WTC11 (cell line): ENCODE measurements at regions not wholly inside any gene's neighbourhood (a gene's known extent, or its start where the extent isn't known, plus 50 kb on each side); places are given as distances from the start of the nearest gene placed in this dataset.

Experiments used
- ATAC-seq: fragments of 200-7000 bp; cut with Tn5 transposase; 2 replicates; pipeline ENCODE4 v1.10.0; 2021; ENCODE audit warnings: mild to moderate bottlenecking, moderate library complexity
- CTCF ChIA-PET: fragments of 300-600 bp; sonication (Branson Sonifier 250); formaldehyde crosslinking; loops from one replicate; lab custom pipeline; 2021; ENCODE audit warnings: antibody characterized with exemption; lab: Charles Lee
- POLR2A ChIA-PET: fragments of 350-600 bp; sonication (Branson Sonifier 250); formaldehyde crosslinking; loops from one replicate; lab custom pipeline; 2021; ENCODE audit warnings: antibody characterized with exemption; lab: Charles Lee
- DNase-seq: peaks from one replicate; pipeline ENCODE4 v3.0.0; 2021; ENCODE audit warnings: low spot score
- H3K27ac Mint-ChIP-seq: 2 replicates; pipeline ENCODE4 v1.8.0; 2021; ENCODE audit warnings: mixed read lengths
- H3K27me3 Mint-ChIP-seq: 2 replicates; pipeline ENCODE4 v1.8.0; 2021; ENCODE audit warnings: low read depth, mild to moderate bottlenecking, moderate library complexity, mixed read lengths
- H3K36me3 Mint-ChIP-seq: 2 replicates; pipeline ENCODE4 v1.8.0; 2021; ENCODE audit warnings: mixed read lengths
- H3K4me1 Mint-ChIP-seq: 2 replicates; pipeline ENCODE4 v1.8.0; 2022; ENCODE audit warnings: mixed read lengths
- H3K4me3 Mint-ChIP-seq: 2 replicates; pipeline ENCODE4 v1.8.0; 2021; ENCODE audit warnings: mild to moderate bottlenecking, moderate library complexity, mixed read lengths
- H3K9me3 Mint-ChIP-seq: 2 replicates; pipeline ENCODE4 v1.8.0; 2021; ENCODE audit warnings: mixed read lengths
- ARID4B ChIP-seq: sonication (generic); formaldehyde crosslinking; IDR thresholded peaks from 2 replicates; pipeline ENCODE4 v1.8.0; 2023; ENCODE audit warnings: missing genetic modification reagents, mild to moderate bottlenecking, borderline replicate concordance
- ATF3 ChIP-seq: sonication (generic); formaldehyde crosslinking; conservative IDR thresholded peaks from 2 replicates; pipeline ENCODE4 v1.8.1; 2022; ENCODE audit warnings: mild to moderate bottlenecking, missing genetic modification reagents
- CREB1 ChIP-seq: sonication (generic); formaldehyde crosslinking; IDR thresholded peaks from 2 replicates; pipeline ENCODE4 v1.8.0; 2023; ENCODE audit warnings: mild to moderate bottlenecking, missing genetic modification reagents
- FOXP4 ChIP-seq: sonication (generic); formaldehyde crosslinking; IDR thresholded peaks from 2 replicates; pipeline ENCODE4 v1.8.0; 2022; ENCODE audit warnings: mild to moderate bottlenecking, missing genetic modification reagents
- NR1H2 ChIP-seq: sonication (generic); formaldehyde crosslinking; IDR thresholded peaks from 2 replicates; pipeline ENCODE4 v1.9.0; 2021; ENCODE audit warnings: mild to moderate bottlenecking, moderate library complexity, missing genetic modification reagents
- SP1 ChIP-seq: sonication (generic); formaldehyde crosslinking; conservative IDR thresholded peaks from 2 replicates; pipeline ENCODE4 v1.8.1; 2022; ENCODE audit warnings: missing genetic modification reagents
- STAT6 ChIP-seq: sonication (generic); formaldehyde crosslinking; conservative IDR thresholded peaks from 2 replicates; pipeline ENCODE4 v1.8.1; 2023; ENCODE audit warnings: mild to moderate bottlenecking, low read depth, missing genetic modification reagents, moderate library complexity
- ZBTB21 ChIP-seq: sonication (generic); formaldehyde crosslinking; IDR thresholded peaks from 2 replicates; pipeline ENCODE4 v1.8.1; 2023; ENCODE audit warnings: mild to moderate bottlenecking, missing genetic modification reagents, borderline replicate concordance
- ZNF138 ChIP-seq: sonication (generic); formaldehyde crosslinking; conservative IDR thresholded peaks from 2 replicates; pipeline ENCODE4 v1.8.1; 2022; ENCODE audit warnings: mild to moderate bottlenecking, moderate library complexity, missing genetic modification reagents
- ZNF232 ChIP-seq: sonication (generic); formaldehyde crosslinking; IDR thresholded peaks from 2 replicates; pipeline ENCODE4 v1.8.0; 2022; ENCODE audit warnings: mild to moderate bottlenecking, missing genetic modification reagents
- ZNF263 ChIP-seq: sonication (generic); formaldehyde crosslinking; IDR thresholded peaks from 2 replicates; pipeline ENCODE4 v1.8.1; 2022; ENCODE audit warnings: low read depth, mild to moderate bottlenecking, moderate library complexity, missing genetic modification reagents
- ZNF532 ChIP-seq: fragments of 250-450 bp; sonication (Bioruptor Pico); IDR thresholded peaks from 2 replicates; pipeline ENCODE4 v1.9.0; 2021; ENCODE audit warnings: mild to moderate bottlenecking, borderline replicate concordance
- TF ChIP-seq, protein P1 (sequence below): sonication (generic); formaldehyde crosslinking; IDR thresholded peaks from 2 replicates; pipeline ENCODE4 v1.8.0; 2023; ENCODE audit warnings: missing genetic modification reagents
- TF ChIP-seq, protein P2 (sequence below): sonication (generic); formaldehyde crosslinking; IDR thresholded peaks from 2 replicates; pipeline ENCODE4 v1.8.1; 2023; ENCODE audit warnings: mild to moderate bottlenecking, missing genetic modification reagents, borderline replicate concordance
- TF ChIP-seq, protein P3 (sequence below): sonication (generic); formaldehyde crosslinking; IDR thresholded peaks from 2 replicates; pipeline ENCODE4 v1.8.1; 2022; ENCODE audit warnings: mild to moderate bottlenecking, moderate library complexity, missing genetic modification reagents

DNA sequence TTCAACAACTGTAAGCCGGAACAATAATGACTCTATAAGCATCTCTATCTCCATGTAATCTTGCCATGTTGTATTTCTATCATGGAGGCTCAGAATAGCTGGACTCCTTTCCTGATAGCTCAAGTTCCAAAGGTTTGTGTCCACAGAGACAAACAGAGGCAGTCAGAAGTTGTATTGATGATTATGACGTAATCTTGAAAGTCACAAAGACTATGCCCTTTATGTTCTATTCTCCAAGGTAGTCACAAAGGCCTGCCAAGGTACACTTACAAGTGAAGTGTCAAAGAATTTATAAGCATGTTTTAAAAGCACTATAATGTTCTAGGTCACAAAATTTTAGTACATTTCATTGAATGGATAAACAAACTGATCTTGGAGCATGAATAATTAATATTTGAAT, 542.2 kb downstream of the CDH11 start:
- no peaks in the 10 kb centered on the region for H3K27me3 Mint-ChIP-seq
- TF ChIP-seq FOXP4 (CRISPR knock-in tag), result no peak
- TF ChIP-seq ZBTB21 (CRISPR knock-in tag), result no peak
- no peak for TF ChIP-seq STAT6
- TF ChIP-seq, protein P1, sequence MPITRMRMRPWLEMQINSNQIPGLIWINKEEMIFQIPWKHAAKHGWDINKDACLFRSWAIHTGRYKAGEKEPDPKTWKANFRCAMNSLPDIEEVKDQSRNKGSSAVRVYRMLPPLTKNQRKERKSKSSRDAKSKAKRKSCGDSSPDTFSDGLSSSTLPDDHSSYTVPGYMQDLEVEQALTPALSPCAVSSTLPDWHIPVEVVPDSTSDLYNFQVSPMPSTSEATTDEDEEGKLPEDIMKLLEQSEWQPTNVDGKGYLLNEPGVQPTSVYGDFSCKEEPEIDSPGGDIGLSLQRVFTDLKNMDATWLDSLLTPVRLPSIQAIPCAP (CRISPR knock-in tag), result no peak
- TF ChIP-seq ATF3 (CRISPR knock-in tag), result no peak
- TF ChIP-seq CREB1 (CRISPR knock-in tag), result no peak
- TF ChIP-seq ZNF532 (CRISPR knock-in tag), result no peak
- no peak for TF ChIP-seq ZNF232 (CRISPR knock-in tag)
- TF ChIP-seq, protein P2, sequence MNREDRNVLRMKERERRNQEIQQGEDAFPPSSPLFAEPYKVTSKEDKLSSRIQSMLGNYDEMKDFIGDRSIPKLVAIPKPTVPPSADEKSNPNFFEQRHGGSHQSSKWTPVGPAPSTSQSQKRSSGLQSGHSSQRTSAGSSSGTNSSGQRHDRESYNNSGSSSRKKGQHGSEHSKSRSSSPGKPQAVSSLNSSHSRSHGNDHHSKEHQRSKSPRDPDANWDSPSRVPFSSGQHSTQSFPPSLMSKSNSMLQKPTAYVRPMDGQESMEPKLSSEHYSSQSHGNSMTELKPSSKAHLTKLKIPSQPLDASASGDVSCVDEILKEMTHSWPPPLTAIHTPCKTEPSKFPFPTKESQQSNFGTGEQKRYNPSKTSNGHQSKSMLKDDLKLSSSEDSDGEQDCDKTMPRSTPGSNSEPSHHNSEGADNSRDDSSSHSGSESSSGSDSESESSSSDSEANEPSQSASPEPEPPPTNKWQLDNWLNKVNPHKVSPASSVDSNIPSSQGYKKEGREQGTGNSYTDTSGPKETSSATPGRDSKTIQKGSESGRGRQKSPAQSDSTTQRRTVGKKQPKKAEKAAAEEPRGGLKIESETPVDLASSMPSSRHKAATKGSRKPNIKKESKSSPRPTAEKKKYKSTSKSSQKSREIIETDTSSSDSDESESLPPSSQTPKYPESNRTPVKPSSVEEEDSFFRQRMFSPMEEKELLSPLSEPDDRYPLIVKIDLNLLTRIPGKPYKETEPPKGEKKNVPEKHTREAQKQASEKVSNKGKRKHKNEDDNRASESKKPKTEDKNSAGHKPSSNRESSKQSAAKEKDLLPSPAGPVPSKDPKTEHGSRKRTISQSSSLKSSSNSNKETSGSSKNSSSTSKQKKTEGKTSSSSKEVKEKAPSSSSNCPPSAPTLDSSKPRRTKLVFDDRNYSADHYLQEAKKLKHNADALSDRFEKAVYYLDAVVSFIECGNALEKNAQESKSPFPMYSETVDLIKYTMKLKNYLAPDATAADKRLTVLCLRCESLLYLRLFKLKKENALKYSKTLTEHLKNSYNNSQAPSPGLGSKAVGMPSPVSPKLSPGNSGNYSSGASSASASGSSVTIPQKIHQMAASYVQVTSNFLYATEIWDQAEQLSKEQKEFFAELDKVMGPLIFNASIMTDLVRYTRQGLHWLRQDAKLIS, result no peak
- no peak for TF ChIP-seq NR1H2 (CRISPR knock-in tag)
- ATAC-seq, result no peak
- POLR2A ChIA-PET, result no interaction called here
- H3K4me3 Mint-ChIP-seq, result no peak overlapping the region
- no peak for DNase-seq
- peaks cover 26% of the 10 kb centered on the region for H3K4me1 Mint-ChIP-seq
- CTCF ChIA-PET, result no interaction called here
- H3K9me3 Mint-ChIP-seq, result peaks cover 6% of the 10 kb centered on the region; the same call in 1 of the 2 replicates
- H3K36me3 Mint-ChIP-seq, result no peaks in the 10 kb centered on the region
- no peak overlapping the region for H3K27ac Mint-ChIP-seq

- no peaks in the 10 kb centered on the region; the same call in 1 of the 2 replicates for H3K27me3 Mint-ChIP-seq
- ATAC-seq (no peak), DNase-seq (no peak)
- no peak overlapping the region for H3K27ac Mint-ChIP-seq
- no peaks in the 10 kb centered on the region for H3K36me3 Mint-ChIP-seq
- ChIA-PET CTCF (no interaction called here), POLR2A (no interaction called here)
- peaks cover 12% of the 10 kb centered on the region for H3K9me3 Mint-ChIP-seq
- no peak overlapping the region for H3K4me3 Mint-ChIP-seq
- no peaks in the 10 kb centered on the region for H3K4me1 Mint-ChIP-seq
- TF ChIP-seq, protein P3, sequence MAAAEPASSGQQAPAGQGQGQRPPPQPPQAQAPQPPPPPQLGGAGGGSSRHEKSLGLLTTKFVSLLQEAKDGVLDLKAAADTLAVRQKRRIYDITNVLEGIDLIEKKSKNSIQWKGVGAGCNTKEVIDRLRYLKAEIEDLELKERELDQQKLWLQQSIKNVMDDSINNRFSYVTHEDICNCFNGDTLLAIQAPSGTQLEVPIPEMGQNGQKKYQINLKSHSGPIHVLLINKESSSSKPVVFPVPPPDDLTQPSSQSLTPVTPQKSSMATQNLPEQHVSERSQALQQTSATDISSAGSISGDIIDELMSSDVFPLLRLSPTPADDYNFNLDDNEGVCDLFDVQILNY (CRISPR knock-in tag), result no peak
- no peak for TF ChIP-seq ARID4B (CRISPR knock-in tag)
- TF ChIP-seq ZNF138, result no peak
- TF ChIP-seq SP1 (CRISPR knock-in tag), result no peak
- TF ChIP-seq ZNF263 (CRISPR knock-in tag), result no peak
These were observed 576.1 kb downstream of the CDH11 start for GRCh38 chr16:64545768-64546167.
